MM.1S (cell line): ENCODE measurements at regions not wholly inside any gene's neighbourhood (a gene's known extent, or its start where the extent isn't known, plus 50 kb on each side); places are given as distances from the start of the nearest gene placed in this dataset.

ENCODE experiments used
- DNase-seq: peaks from one replicate; pipeline ENCODE4 v3.0.0-alpha.2; 2015
- H2AFZ ChIP-seq: fragments of 300-600 bp; sonication (generic); 2 replicates; pipeline ENCODE4 v1.6.0; 2016; ENCODE audit warnings: antibody characterized with exemption, low read length
- H3F3A ChIP-seq: fragments of 300-600 bp; sonication (generic); 2 replicates; pipeline ENCODE4 v1.6.1; 2016; ENCODE audit warnings: mild to moderate bottlenecking, antibody characterized with exemption, low read length, moderate library complexity, mixed read lengths; ENCODE audit not compliant: insufficient read depth
- H3K27ac ChIP-seq: fragments of 300-600 bp; sonication (generic); 2 replicates; pipeline ENCODE4 v1.5.1; 2016; ENCODE audit warnings: mild to moderate bottlenecking, low read length
- H3K27me3 ChIP-seq: fragments of 300-600 bp; sonication (generic); replicated peaks from 2 replicates; pipeline ENCODE4 v1.6.0; 2016; ENCODE audit warnings: low read length; ENCODE audit not compliant: insufficient read depth
- H3K36me3 ChIP-seq: fragments of 300-600 bp; sonication (generic); replicated peaks from 2 replicates; pipeline ENCODE4 v1.6.1; 2016; ENCODE audit warnings: mild to moderate bottlenecking, low read length, mixed read lengths; ENCODE audit not compliant: insufficient read depth
- H3K4me1 ChIP-seq: fragments of 300-600 bp; sonication (generic); 2 replicates; pipeline ENCODE4 v1.6.1; 2016; ENCODE audit warnings: low read length, mixed read lengths
- H3K4me2 ChIP-seq: fragments of 300-600 bp; sonication (generic); 2 replicates; pipeline ENCODE4 v1.6.0; 2016; ENCODE audit warnings: low read depth, low read length
- H3K4me3 ChIP-seq: fragments of 300-600 bp; sonication (generic); 2 replicates; pipeline ENCODE4 v1.5.1; 2016; ENCODE audit warnings: low read length, mixed read lengths
- H3K79me2 ChIP-seq: fragments of 300-600 bp; sonication (generic); 2 replicates; pipeline ENCODE4 v1.6.1; 2016; ENCODE audit warnings: mixed run types, low read length, mixed read lengths
- H3K9ac ChIP-seq: fragments of 300-600 bp; sonication (generic); 2 replicates; pipeline ENCODE4 v1.6.1; 2016; ENCODE audit warnings: low read length, mixed read lengths
- H3K9me2 ChIP-seq: fragments of 300-600 bp; sonication (generic); replicated peaks from 2 replicates; pipeline ENCODE4 v1.6.1; 2016; ENCODE audit warnings: mild to moderate bottlenecking, low read length, mixed read lengths; ENCODE audit not compliant: insufficient read depth
- H3K9me3 ChIP-seq: fragments of 300-600 bp; sonication (generic); replicated peaks from 2 replicates; pipeline ENCODE4 v1.6.1; 2016; ENCODE audit warnings: mild to moderate bottlenecking, low read length, mixed read lengths; ENCODE audit not compliant: insufficient read depth
- H4K20me1 ChIP-seq: fragments of 300-600 bp; sonication (generic); 2 replicates; pipeline ENCODE4 v1.6.1; 2016; ENCODE audit warnings: mild to moderate bottlenecking, low read length, moderate library complexity, mixed read lengths; ENCODE audit not compliant: insufficient read depth
- EZH2 ChIP-seq: fragments of 300-600 bp; sonication (generic); optimal IDR thresholded peaks from 2 replicates; pipeline ENCODE3; 2017; ENCODE audit warnings: low read depth, mild to moderate bottlenecking, antibody characterized with exemption, low read length, mixed read lengths
- EZH2phosphoT487 ChIP-seq: fragments of 300-600 bp; sonication (generic); IDR thresholded peaks from 2 replicates; pipeline ENCODE4 v1.6.1; 2018; ENCODE audit warnings: antibody characterized with exemption, low read length
- TF ChIP-seq, protein P1 (sequence below): fragments of 300-600 bp; sonication (generic); IDR thresholded peaks from 2 replicates; pipeline ENCODE4 v1.5.1; 2016; ENCODE audit warnings: antibody characterized with exemption, low read length, mixed read lengths

DNA sequence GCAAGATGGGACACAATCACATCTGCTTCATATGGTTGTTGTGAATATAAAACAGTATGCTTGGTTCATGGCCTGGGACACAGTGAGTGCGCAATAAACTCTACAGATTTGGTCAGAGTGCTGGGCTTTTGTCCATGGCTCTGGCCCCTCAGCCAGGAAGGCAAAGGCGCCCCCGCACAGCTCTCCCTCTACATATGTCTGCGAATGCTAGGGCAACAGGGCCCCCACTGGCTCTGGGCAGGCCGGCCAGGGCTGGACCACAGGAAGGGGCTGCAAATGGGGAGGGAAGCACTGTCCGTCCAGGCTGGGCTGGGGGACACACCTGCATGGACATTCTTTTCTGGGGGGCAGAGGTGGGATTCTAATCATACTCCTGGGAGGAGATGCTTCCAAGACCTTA, 151.8 kb upstream of the MLN start:
- Histone ChIP-seq H3K36me3 (no peaks in the 10 kb centered on the region), H3K9ac (no peak overlapping the region), H4K20me1 (no peaks in the 10 kb centered on the region), H3K9me2 (no peaks in the 10 kb centered on the region), H3K27ac (no peak overlapping the region), H3F3A (no peaks in the 10 kb centered on the region), H3K79me2 (no peaks in the 10 kb centered on the region), H3K4me1 (0 out of 2 replicates have a peak, but pooled peaks cover 4% of the 10 kb centered on the region), H2AFZ (no peak overlapping the region), H3K9me3 (no peaks in the 10 kb centered on the region), H3K4me3 (no peak overlapping the region), H3K27me3 (peaks cover 73% of the 10 kb centered on the region), H3K4me2 (no peak overlapping the region)
- TF ChIP-seq EZH2phosphoT487 = no peak
- TF ChIP-seq, protein P1, sequence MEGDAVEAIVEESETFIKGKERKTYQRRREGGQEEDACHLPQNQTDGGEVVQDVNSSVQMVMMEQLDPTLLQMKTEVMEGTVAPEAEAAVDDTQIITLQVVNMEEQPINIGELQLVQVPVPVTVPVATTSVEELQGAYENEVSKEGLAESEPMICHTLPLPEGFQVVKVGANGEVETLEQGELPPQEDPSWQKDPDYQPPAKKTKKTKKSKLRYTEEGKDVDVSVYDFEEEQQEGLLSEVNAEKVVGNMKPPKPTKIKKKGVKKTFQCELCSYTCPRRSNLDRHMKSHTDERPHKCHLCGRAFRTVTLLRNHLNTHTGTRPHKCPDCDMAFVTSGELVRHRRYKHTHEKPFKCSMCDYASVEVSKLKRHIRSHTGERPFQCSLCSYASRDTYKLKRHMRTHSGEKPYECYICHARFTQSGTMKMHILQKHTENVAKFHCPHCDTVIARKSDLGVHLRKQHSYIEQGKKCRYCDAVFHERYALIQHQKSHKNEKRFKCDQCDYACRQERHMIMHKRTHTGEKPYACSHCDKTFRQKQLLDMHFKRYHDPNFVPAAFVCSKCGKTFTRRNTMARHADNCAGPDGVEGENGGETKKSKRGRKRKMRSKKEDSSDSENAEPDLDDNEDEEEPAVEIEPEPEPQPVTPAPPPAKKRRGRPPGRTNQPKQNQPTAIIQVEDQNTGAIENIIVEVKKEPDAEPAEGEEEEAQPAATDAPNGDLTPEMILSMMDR = no peak
- TF ChIP-seq EZH2 = no peak
- DNase-seq = no peak

DNA sequence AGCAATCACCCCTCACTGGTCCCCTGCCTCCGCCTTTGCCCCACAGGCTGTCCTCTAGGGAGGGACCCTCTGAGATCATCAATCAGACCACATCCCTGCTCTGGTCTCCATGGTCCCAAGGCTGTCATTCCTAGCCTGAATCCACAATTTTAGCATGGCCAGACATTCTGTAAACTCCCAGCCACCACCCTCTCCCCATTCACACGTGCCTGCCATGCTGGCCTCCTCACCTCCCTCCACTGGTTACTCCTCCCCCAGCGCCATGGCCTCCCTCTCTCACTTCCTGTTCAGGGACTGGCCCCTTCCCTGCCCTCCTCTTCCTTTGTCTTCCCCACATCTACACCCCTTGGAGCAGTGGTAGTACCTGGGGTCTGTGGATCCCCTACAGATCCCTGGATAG, 150.7 kb upstream of the MLN start:
- Histone ChIP-seq H3K27me3 (peaks cover 63% of the 10 kb centered on the region), H3K36me3 (no peaks in the 10 kb centered on the region), H3K79me2 (no peaks in the 10 kb centered on the region), H3F3A (no peaks in the 10 kb centered on the region), H3K27ac (no peak overlapping the region), H3K4me3 (no peak overlapping the region), H3K9me2 (no peaks in the 10 kb centered on the region), H2AFZ (no peak overlapping the region), H4K20me1 (no peaks in the 10 kb centered on the region), H3K9ac (no peak overlapping the region), H3K4me1 (0 out of 2 replicates have a peak, but pooled peaks cover 4% of the 10 kb centered on the region), H3K9me3 (no peaks in the 10 kb centered on the region), H3K4me2 (no peak overlapping the region)
- TF ChIP-seq EZH2 = no peak
- TF ChIP-seq, protein P1 = no peak
- no peak for TF ChIP-seq EZH2phosphoT487
- DNase-seq = no peak

DNA sequence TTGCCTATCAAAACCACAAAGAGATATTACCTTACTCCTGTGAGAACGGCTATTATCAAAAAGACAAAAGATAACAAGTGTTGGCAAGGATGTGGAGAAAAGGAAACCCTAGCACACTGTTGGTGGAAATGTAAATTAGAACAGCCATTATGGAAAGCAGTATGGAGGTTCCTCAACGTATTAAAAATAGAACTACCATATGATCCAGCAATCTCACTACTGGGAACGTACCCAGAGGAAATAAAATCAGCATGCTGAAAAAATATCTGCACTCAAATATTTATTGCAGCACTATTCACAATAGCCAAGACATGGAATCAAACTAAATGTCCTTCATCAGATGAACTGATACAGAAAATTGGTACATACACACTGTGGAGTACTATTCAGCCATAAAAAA, 149.4 kb upstream of the MLN start:
- H4K20me1 ChIP-seq = no peaks in the 10 kb centered on the region
- H3F3A ChIP-seq = no peaks in the 10 kb centered on the region
- H3K9me3 ChIP-seq = no peaks in the 10 kb centered on the region
- no peaks in the 10 kb centered on the region for H3K9me2 ChIP-seq
- H2AFZ ChIP-seq = no peak overlapping the region
- H3K27me3 ChIP-seq = peaks cover 66% of the 10 kb centered on the region
- no peak overlapping the region for H3K4me2 ChIP-seq
- H3K79me2 ChIP-seq = no peaks in the 10 kb centered on the region
- DNase-seq = no peak
- no peak for TF ChIP-seq EZH2
- no peak for TF ChIP-seq EZH2phosphoT487
- TF ChIP-seq, protein P1 = no peak
- H3K4me3 ChIP-seq = no peak overlapping the region
- H3K36me3 ChIP-seq = no peaks in the 10 kb centered on the region
- no peak overlapping the region for H3K27ac ChIP-seq
- no peak overlapping the region for H3K9ac ChIP-seq
- H3K4me1 ChIP-seq = 0 out of 2 replicates have a peak, but pooled peaks cover 4% of the 10 kb centered on the region
